Kidney epithelial cell (primary cell): ENCODE measurements at regions not wholly inside any gene's neighbourhood (a gene's known extent, or its start where the extent isn't known, plus 50 kb on each side); places are given as distances from the start of the nearest gene placed in this dataset.
A peak's percentile ranks its signal among the peaks of the same experiment; 100 is the strongest.

Experiments
- DNase-seq: peaks from one replicate; pipeline ENCODE4 v3.0.0-alpha.2; 2010; ENCODE audit warnings: low read depth
- H3K27me3 ChIP-seq: 2 replicates; pipeline ENCODE4 v1.6.0; 2011; ENCODE audit warnings: low read length; ENCODE audit not compliant: control insufficient read depth, insufficient read depth
- H3K36me3 ChIP-seq: 2 replicates; pipeline ENCODE4 v1.5.1; 2011; ENCODE audit warnings: low read length; ENCODE audit not compliant: control insufficient read depth, insufficient read depth
- H3K4me3 ChIP-seq: 2 replicates; pipeline ENCODE4 v1.5.1; 2011; ENCODE audit warnings: low read depth, mild to moderate bottlenecking, control low read depth, low read length
- CTCF ChIP-seq: IDR thresholded peaks from 2 replicates; pipeline ENCODE4 v1.5.1; 2011; ENCODE audit warnings: mild to moderate bottlenecking, moderate library complexity, low read length, control low read depth, inconsistent platforms; ENCODE audit not compliant: insufficient read depth, poor library complexity, severe bottlenecking

- no peaks in the 10 kb centered on the region for H3K27me3 ChIP-seq
- DNase-seq, result no peak
- no peak overlapping the region for H3K4me3 ChIP-seq
- TF ChIP-seq CTCF, result no peak
- H3K36me3 ChIP-seq, result no peaks in the 10 kb centered on the region
Observed at GRCh38 chr6:117149324-117149723, 116.0 kb upstream of the VGLL2 start.

DNA sequence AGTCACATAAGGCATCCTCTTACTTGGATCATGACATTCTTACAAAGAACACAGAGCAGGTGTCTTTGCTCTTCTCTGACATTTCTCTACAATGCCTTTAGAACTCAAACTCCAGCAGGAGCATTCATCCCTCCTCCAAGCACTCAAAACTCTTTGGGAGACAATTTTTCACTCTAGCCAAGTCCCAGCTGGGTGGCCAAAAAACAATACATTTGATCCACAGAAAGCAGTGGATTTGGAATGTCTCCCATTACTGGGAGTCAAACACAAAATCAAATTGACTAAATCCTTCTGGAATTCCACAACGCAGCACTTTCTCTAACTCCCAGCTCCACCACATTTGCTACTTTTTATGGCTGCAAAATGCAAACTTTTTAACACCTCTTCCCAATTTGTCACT, 108.6 kb upstream of the VGLL2 start:
- no peak for TF ChIP-seq CTCF
- DNase-seq, result no peak
- no peaks in the 10 kb centered on the region for H3K36me3 ChIP-seq

GRCh38 chr6:117157448-117157847, 107.9 kb upstream of the VGLL2 start:
- no peak overlapping the region for H3K4me3 ChIP-seq
- no peaks in the 10 kb centered on the region for H3K27me3 ChIP-seq
- TF ChIP-seq CTCF, result no peak
- no peak for DNase-seq
- H3K36me3 ChIP-seq, result no peaks in the 10 kb centered on the region

More for the DNA sequence above, 108.6 kb upstream of the VGLL2 start:
- no peak overlapping the region for H3K4me3 ChIP-seq
- no peaks in the 10 kb centered on the region for H3K27me3 ChIP-seq

GRCh38 chr6:117165911-117166499, 99.4 kb upstream of the VGLL2 start:
- no peaks in the 10 kb centered on the region for H3K36me3 ChIP-seq
- no peak overlapping the region for H3K4me3 ChIP-seq
- no peak for TF ChIP-seq CTCF
- no peak for DNase-seq
- no peaks in the 10 kb centered on the region for H3K27me3 ChIP-seq

- peak; percentile 86 for DNase-seq
- peak; percentile 36 for TF ChIP-seq CTCF
Observed at GRCh38 chr6:117167520-117168271, 97.7 kb upstream of the VGLL2 start.

More at GRCh38 chr6:117167520-117168271, 97.7 kb upstream of the VGLL2 start:
- Histone ChIP-seq H3K4me3 (no peak overlapping the region), H3K27me3 (no peaks in the 10 kb centered on the region), H3K36me3 (no peaks in the 10 kb centered on the region)
